H1 (cell line): ENCODE measurements at regions not wholly inside any gene's neighbourhood (a gene's known extent, or its start where the extent isn't known, plus 50 kb on each side); places are given as distances from the start of the nearest gene placed in this dataset.

Source experiments
- BACH1 ChIP-seq: IDR thresholded peaks from 2 replicates; pipeline ENCODE4 v1.6.1; 2012; ENCODE audit warnings: low read length, improper control_type of control experiment
- CREB1 ChIP-seq: IDR thresholded peaks from 2 replicates; pipeline ENCODE4 v1.6.1; 2012; ENCODE audit warnings: inconsistent platforms
- SIX5 ChIP-seq: IDR thresholded peaks from 2 replicates; pipeline ENCODE4 v1.6.1; 2011; ENCODE audit warnings: mild to moderate bottlenecking, low read depth, low read length
- SP1 ChIP-seq: IDR thresholded peaks from 2 replicates; pipeline ENCODE4 v1.6.1; 2011; ENCODE audit warnings: low read depth, low read length
- SRF ChIP-seq: IDR thresholded peaks from 2 replicates; pipeline ENCODE4 v1.6.1; 2011; ENCODE audit warnings: mild to moderate bottlenecking, low read depth, low read length, moderate library complexity
- TF ChIP-seq, protein P1 (sequence below), 3 experiments: IDR thresholded peaks; 1 replicate in 2 of 3; 2 replicates in 1 of 3; pipeline versions ENCODE4 v1.5.1 to v1.6.1; 2011; ENCODE audit warnings: low read length in 3 of 3, mild to moderate bottlenecking in 3 of 3, inconsistent platforms in 2 of 3, low read depth in 1 of 3, moderate library complexity in 1 of 3; ENCODE audit not compliant: insufficient read depth in 1 of 3; ENCODE audit errors: control extremely low read depth in 1 of 3
- TF ChIP-seq, protein P2 (sequence below): IDR thresholded peaks from 2 replicates; pipeline ENCODE4 v1.6.1; 2012; ENCODE audit warnings: inconsistent platforms

DNA sequence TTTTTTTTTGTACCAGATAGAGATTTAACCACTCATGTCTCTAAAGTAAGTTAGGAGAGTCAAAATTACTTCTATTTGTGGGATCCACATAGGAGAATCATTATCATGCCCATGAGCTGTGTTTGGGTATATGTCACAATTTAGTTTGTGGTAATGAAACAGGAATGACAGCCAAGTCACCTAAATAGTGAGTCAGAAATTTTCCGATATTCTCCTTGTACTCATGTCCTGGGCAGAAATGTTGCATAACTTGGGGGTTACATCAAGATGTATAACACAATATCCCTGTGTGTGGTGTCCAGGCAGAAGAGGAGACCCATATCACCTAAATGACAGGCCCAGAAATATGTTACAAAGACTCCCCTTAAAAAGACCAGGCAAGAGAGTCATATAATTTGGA, 1181.4 kb upstream of the AMELY start (continued):
- TF ChIP-seq, protein P1, sequence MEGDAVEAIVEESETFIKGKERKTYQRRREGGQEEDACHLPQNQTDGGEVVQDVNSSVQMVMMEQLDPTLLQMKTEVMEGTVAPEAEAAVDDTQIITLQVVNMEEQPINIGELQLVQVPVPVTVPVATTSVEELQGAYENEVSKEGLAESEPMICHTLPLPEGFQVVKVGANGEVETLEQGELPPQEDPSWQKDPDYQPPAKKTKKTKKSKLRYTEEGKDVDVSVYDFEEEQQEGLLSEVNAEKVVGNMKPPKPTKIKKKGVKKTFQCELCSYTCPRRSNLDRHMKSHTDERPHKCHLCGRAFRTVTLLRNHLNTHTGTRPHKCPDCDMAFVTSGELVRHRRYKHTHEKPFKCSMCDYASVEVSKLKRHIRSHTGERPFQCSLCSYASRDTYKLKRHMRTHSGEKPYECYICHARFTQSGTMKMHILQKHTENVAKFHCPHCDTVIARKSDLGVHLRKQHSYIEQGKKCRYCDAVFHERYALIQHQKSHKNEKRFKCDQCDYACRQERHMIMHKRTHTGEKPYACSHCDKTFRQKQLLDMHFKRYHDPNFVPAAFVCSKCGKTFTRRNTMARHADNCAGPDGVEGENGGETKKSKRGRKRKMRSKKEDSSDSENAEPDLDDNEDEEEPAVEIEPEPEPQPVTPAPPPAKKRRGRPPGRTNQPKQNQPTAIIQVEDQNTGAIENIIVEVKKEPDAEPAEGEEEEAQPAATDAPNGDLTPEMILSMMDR (IDR thresholded peaks at IDR 0.05; ENCODE audit: control extremely low read depth in 1 of 3, insufficient read depth in 1 of 3, low read depth in 1 of 3, low read length in 3 of 3) = no peak
- TF ChIP-seq SP1 = no peak
- no peak for TF ChIP-seq SRF
- TF ChIP-seq, protein P2, sequence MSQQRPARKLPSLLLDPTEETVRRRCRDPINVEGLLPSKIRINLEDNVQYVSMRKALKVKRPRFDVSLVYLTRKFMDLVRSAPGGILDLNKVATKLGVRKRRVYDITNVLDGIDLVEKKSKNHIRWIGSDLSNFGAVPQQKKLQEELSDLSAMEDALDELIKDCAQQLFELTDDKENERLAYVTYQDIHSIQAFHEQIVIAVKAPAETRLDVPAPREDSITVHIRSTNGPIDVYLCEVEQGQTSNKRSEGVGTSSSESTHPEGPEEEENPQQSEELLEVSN = no peak
- TF ChIP-seq CREB1 = no peak
- TF ChIP-seq SIX5 = no peak
- no peak for TF ChIP-seq BACH1
